Endothelial cell of umbilical vein (primary cell): ENCODE measurements at regions not wholly inside any gene's neighbourhood (a gene's known extent, or its start where the extent isn't known, plus 50 kb on each side); places are given as distances from the start of the nearest gene placed in this dataset.

Experiments
- BruUV-seq: library from RNA; stranded (reverse); fragments of 400-500 nt; replicated peaks from 2 replicates; lab custom pipeline; 2021; lab: Mats Ljungman, UMichigan
- CTCF ChIA-PET: fragments of 300-600, 350-600 bp; sonication (Branson Sonifier 250); formaldehyde crosslinking; loops from one replicate; lab custom pipeline; 2021; ENCODE audit warnings: antibody characterized with exemption, inconsistent platforms; lab: Charles Lee
- POLR2A ChIA-PET: fragments of 300-600, 350-600 bp; sonication (Branson Sonifier 250); formaldehyde crosslinking; loops from one replicate; lab custom pipeline; 2021; ENCODE audit warnings: antibody characterized with exemption, inconsistent platforms; lab: Charles Lee
- DNase-seq: peaks from one replicate; pipeline ENCODE4 v3.0.0-alpha.2; 2011; ENCODE audit warnings: low read depth, low spot score
- FAIRE-seq: peaks from 2 replicates; lab custom pipeline; 2011; peaks lifted over from hg19 to GRCh38; lab: Jason Lieb, UNC
- H2AFZ ChIP-seq: 2 replicates; pipeline ENCODE4 v1.6.0; 2012; ENCODE audit warnings: low read depth, low read length, control low read depth, inconsistent platforms
- H3K27ac ChIP-seq: 2 replicates; pipeline ENCODE4 v1.5.1; 2011; ENCODE audit warnings: low read depth, mild to moderate bottlenecking, control low read depth, low read length, moderate library complexity; ENCODE audit not compliant: insufficient read depth
- H3K27me3 ChIP-seq, 2 experiments: 2 replicates each; pipeline versions ENCODE4 v1.6.0 to v1.6.1; 2011; ENCODE audit warnings: low read length in 2 of 2, mixed read lengths in 1 of 2; ENCODE audit not compliant: control insufficient read depth in 2 of 2, insufficient read depth in 2 of 2
- H3K36me3 ChIP-seq, 2 experiments: 2 replicates in 1 of 2; 3 replicates in 1 of 2; pipeline ENCODE4 v1.5.1; 2011; ENCODE audit warnings: low read length in 2 of 2, mild to moderate bottlenecking in 1 of 2, moderate library complexity in 1 of 2; ENCODE audit not compliant: control insufficient read depth in 2 of 2, insufficient read depth in 2 of 2; ENCODE audit errors: extremely low read depth in 1 of 2
- H3K4me1 ChIP-seq: 3 replicates; pipeline ENCODE4 v1.5.1; 2011; ENCODE audit warnings: mild to moderate bottlenecking, low read length; ENCODE audit not compliant: control insufficient read depth, insufficient read depth; ENCODE audit errors: extremely low read depth
- H3K4me2 ChIP-seq: 2 replicates; pipeline ENCODE4 v1.6.1; 2011; ENCODE audit warnings: low read length, control low read depth, mixed read lengths; ENCODE audit not compliant: insufficient read depth
- H3K4me3 ChIP-seq, 3 experiments: fragments of 200-600 bp in 1 of 3; sonication (generic), shearing (Covaris generic) in 1 of 3; replicated peaks in 1 of 3; 2 replicates each; pipeline ENCODE4 v1.5.1; 2011 to 2016; ENCODE audit warnings: control low read depth in 3 of 3, low read length in 3 of 3, mild to moderate bottlenecking in 2 of 3, inconsistent platforms in 1 of 3, low read depth in 1 of 3, moderate library complexity in 1 of 3; ENCODE audit not compliant: insufficient read depth in 1 of 3
- H3K79me2 ChIP-seq: 2 replicates; pipeline ENCODE4 v1.6.0; 2012; ENCODE audit warnings: low read length, inconsistent platforms; ENCODE audit not compliant: control insufficient read depth, insufficient read depth
- H3K9ac ChIP-seq: replicated peaks from 2 replicates; pipeline ENCODE3; 2011; ENCODE audit warnings: low read length, control low read depth; ENCODE audit not compliant: insufficient read depth; ENCODE audit errors: extremely low read depth
- H3K9me1 ChIP-seq: replicated peaks from 3 replicates; pipeline ENCODE4 v1.6.0; 2011; ENCODE audit warnings: mild to moderate bottlenecking, low read length; ENCODE audit not compliant: control insufficient read depth, insufficient read depth; ENCODE audit errors: extremely low read depth
- H3K9me3 ChIP-seq: replicated peaks from 2 replicates; pipeline ENCODE4 v1.5.1; 2012; ENCODE audit warnings: low read length, inconsistent platforms; ENCODE audit not compliant: control insufficient read depth, insufficient read depth
- H4K20me1 ChIP-seq: replicated peaks from 2 replicates; pipeline ENCODE3; 2011; ENCODE audit warnings: mild to moderate bottlenecking, low read length; ENCODE audit not compliant: control insufficient read depth, insufficient read depth; ENCODE audit errors: extremely low read depth
- EZH2 ChIP-seq: IDR thresholded peaks from 2 replicates; pipeline ENCODE4 v1.6.1; 2012; ENCODE audit warnings: borderline replicate concordance, low read depth, mild to moderate bottlenecking, moderate library complexity, low read length, inconsistent platforms; ENCODE audit not compliant: severe bottlenecking
- FOS ChIP-seq: IDR thresholded peaks from 2 replicates; pipeline ENCODE4 v1.6.1; 2011; ENCODE audit warnings: mild to moderate bottlenecking, low read length, moderate library complexity, borderline replicate concordance; ENCODE audit not compliant: insufficient read depth
- GATA2 ChIP-seq: IDR thresholded peaks from 2 replicates; pipeline ENCODE4 v1.7.0; 2011; ENCODE audit warnings: low read depth, mild to moderate bottlenecking, moderate library complexity, mixed read lengths, low read length; ENCODE audit not compliant: insufficient read length, insufficient read depth
- JUN ChIP-seq: IDR thresholded peaks from 2 replicates; pipeline ENCODE4 v1.6.1; 2011; ENCODE audit warnings: borderline replicate concordance, low read depth; ENCODE audit not compliant: insufficient read length, insufficient read depth
- MAX ChIP-seq: IDR thresholded peaks from 2 replicates; pipeline ENCODE4 v1.6.1; 2011; ENCODE audit not compliant: insufficient read depth, insufficient read length
- MYC ChIP-seq: IDR thresholded peaks from one replicate; pipeline ENCODE4 v1.6.1; 2011; ENCODE audit warnings: mild to moderate bottlenecking, low read depth, low read length
- POLR2A ChIP-seq: IDR thresholded peaks from 2 replicates; pipeline ENCODE4 v1.6.1; 2012; ENCODE audit warnings: low read depth, mild to moderate bottlenecking, control low read depth, low read length
- POLR2AphosphoS5 ChIP-seq: IDR thresholded peaks from 2 replicates; pipeline ENCODE4 v1.6.1; 2012; ENCODE audit warnings: low read depth, mild to moderate bottlenecking, control low read depth, low read length, moderate library complexity; ENCODE audit not compliant: insufficient read depth
- dilution Hi-C: fragments of 300-500 bp; cut with MboI; formaldehyde crosslinking; loops from one replicate; pipeline ENCODE4 v1.15.0; 2019; ENCODE audit warnings: low sequenced_read_pairs; ENCODE audit not compliant: extremely low pct_ligation_motif_present
- intact Hi-C: fragments of 100-400 bp; cut with micrococcal nuclease; formaldehyde crosslinking; loops from one replicate; pipeline ENCODE4 v1.10.0; 2022
- TF ChIP-seq, protein P1 (sequence below), 2 donors: IDR thresholded peaks; 1 replicate in 1 of 2; 2 replicates in 1 of 2; pipeline ENCODE4 v1.5.1; 2011; ENCODE audit warnings: low read length in 2 of 2, mild to moderate bottlenecking in 2 of 2, moderate library complexity in 2 of 2, control low read depth in 1 of 2, inconsistent platforms in 1 of 2, low read depth in 1 of 2; ENCODE audit not compliant: insufficient read depth in 1 of 2; ENCODE audit errors: extremely low read depth in 1 of 2

DNA sequence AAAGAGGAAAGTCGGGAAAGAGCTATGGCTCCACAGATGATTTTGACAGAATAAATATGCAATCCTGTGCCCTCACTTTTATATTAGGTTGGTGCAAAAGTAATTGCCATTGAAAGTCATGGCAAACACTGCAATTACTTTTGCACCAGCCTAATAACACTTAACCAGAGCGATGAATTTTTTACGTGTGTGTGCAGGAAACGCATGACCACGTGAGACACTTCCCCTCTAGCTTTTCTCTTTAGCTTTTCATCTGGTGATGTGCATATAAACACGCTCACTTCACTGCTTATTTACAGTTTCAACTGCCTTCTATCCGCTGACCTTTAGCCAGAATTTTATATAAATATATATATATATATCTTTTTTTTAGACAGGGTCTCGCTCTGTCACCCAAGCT is 216.3 kb upstream of the PSMD7 start:
- Histone ChIP-seq H3K4me1 (no peaks in the 10 kb centered on the region), H3K27me3 (no peaks in the 10 kb centered on the region), H3K79me2 (no peaks in the 10 kb centered on the region), H3K9me3 (no peaks in the 10 kb centered on the region), H3K36me3 (no peaks in the 10 kb centered on the region), H3K27ac (no peak overlapping the region), H3K4me3 (no peak overlapping the region), H2AFZ (no peak overlapping the region), H3K9ac (no peak overlapping the region), H3K9me1 (no peaks in the 10 kb centered on the region), H4K20me1 (no peaks in the 10 kb centered on the region), H3K4me2 (no peak overlapping the region)
- ChIA-PET POLR2A (no interaction called here), CTCF (no interaction called here)
- no TSS peak for BruUV-seq
- DNase-seq (no peak), FAIRE-seq (no peak)
- dilution Hi-C loops (no loop called here), intact Hi-C loops (no loop called here)
- no peak for TF ChIP-seq POLR2A
- TF ChIP-seq JUN, result no peak
- TF ChIP-seq POLR2AphosphoS5, result no peak
- TF ChIP-seq MYC, result no peak
- TF ChIP-seq EZH2, result no peak

DNA sequence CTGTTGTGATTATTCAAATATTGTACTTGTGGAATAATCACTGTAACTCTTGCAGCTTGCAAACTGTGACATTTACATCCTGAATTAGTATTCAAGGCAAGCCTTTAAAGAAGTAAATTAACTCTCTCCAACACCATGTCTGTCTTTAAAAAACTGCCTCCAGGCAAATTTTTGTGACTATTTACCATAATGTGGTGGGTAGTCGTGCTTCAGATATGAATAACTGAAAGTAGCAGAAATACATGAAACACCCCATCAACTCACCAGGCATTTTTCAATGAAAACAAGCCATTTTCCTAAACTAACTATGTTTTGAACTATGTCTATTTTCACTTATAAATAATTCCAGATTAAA is 217.4 kb upstream of the PSMD7 start:
- dilution Hi-C loops, result no loop called here
- Histone ChIP-seq H3K9me1 (no peaks in the 10 kb centered on the region), H3K4me3 (no peak overlapping the region), H3K9me3 (no peaks in the 10 kb centered on the region), H4K20me1 (no peaks in the 10 kb centered on the region), H3K36me3 (no peaks in the 10 kb centered on the region), H3K4me2 (no peak overlapping the region), H3K9ac (no peak overlapping the region), H3K79me2 (no peaks in the 10 kb centered on the region), H3K27me3 (no peaks in the 10 kb centered on the region), H3K4me1 (no peaks in the 10 kb centered on the region), H2AFZ (no peak overlapping the region), H3K27ac (no peak overlapping the region)
- BruUV-seq, result no TSS peak
- POLR2A ChIA-PET, result no interaction called here
- DNase-seq (no peak), FAIRE-seq (no peak)
- TF ChIP-seq GATA2, result no peak
- TF ChIP-seq POLR2A, result no peak
- no peak for TF ChIP-seq JUN
- TF ChIP-seq MYC, result no peak
- no peak for TF ChIP-seq FOS
- TF ChIP-seq POLR2AphosphoS5, result no peak
- TF ChIP-seq EZH2, result no peak
- no peak for TF ChIP-seq MAX
- TF ChIP-seq, protein P1, sequence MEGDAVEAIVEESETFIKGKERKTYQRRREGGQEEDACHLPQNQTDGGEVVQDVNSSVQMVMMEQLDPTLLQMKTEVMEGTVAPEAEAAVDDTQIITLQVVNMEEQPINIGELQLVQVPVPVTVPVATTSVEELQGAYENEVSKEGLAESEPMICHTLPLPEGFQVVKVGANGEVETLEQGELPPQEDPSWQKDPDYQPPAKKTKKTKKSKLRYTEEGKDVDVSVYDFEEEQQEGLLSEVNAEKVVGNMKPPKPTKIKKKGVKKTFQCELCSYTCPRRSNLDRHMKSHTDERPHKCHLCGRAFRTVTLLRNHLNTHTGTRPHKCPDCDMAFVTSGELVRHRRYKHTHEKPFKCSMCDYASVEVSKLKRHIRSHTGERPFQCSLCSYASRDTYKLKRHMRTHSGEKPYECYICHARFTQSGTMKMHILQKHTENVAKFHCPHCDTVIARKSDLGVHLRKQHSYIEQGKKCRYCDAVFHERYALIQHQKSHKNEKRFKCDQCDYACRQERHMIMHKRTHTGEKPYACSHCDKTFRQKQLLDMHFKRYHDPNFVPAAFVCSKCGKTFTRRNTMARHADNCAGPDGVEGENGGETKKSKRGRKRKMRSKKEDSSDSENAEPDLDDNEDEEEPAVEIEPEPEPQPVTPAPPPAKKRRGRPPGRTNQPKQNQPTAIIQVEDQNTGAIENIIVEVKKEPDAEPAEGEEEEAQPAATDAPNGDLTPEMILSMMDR (IDR thresholded peaks at IDR 0.05; ENCODE audit: extremely low read depth in 1 of 2, insufficient read depth in 1 of 2, low read depth in 1 of 2, low read length in 2 of 2), result no peak
- CTCF ChIA-PET, result no interaction called here
- intact Hi-C loops, result no loop called here
